Erythroblast (primary cell): ENCODE measurements at regions not wholly inside any gene's neighbourhood (a gene's known extent, or its start where the extent isn't known, plus 50 kb on each side); places are given as distances from the start of the nearest gene placed in this dataset.

Source experiments
- DNase-seq, 2 experiments: peaks; one replicate each; lab custom pipeline; 2025; lab: John Stamatoyannopoulos, UW
- GATA1 ChIP-seq: IDR thresholded peaks from 2 replicates; pipeline ENCODE4 v1.6.1; 2011; ENCODE audit warnings: low read depth, mild to moderate bottlenecking, control low read depth, low read length, moderate library complexity
- POLR2A ChIP-seq: IDR thresholded peaks from 2 replicates; pipeline ENCODE4 v1.6.1; 2011; ENCODE audit warnings: mild to moderate bottlenecking, low read length

DNA sequence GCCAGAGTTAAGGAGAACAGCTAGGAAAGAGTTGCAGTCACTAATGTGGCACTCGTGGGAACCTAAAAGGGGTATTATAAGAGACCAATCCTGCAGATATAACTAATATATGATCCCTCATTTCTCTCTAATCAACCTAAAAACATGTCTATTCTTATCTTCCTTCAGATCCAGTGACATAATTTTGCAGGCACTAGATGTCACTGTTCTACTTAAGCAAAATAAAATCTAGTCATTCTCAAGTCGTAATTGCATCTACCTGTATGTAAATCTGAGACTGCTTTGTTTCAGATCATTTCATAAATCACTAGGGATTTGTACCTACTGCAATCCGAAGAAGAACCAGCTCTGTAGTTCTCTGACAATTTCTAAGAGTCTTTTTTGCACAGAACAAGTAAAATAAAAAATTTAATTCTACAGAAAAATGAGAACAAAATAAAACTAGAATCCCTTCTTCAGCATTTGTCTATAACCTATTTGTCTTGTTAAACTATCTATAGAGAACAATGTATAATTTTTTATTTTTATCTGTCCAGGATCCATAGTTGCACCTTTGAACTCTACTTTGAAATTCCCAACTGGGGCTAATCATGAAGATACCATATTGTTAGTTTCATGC, 56.5 kb upstream of the ERBB4 start:
- TF ChIP-seq GATA1 (no peak), POLR2A (no peak)
- DNase-seq = peak; percentile 1 to 6

DNA sequence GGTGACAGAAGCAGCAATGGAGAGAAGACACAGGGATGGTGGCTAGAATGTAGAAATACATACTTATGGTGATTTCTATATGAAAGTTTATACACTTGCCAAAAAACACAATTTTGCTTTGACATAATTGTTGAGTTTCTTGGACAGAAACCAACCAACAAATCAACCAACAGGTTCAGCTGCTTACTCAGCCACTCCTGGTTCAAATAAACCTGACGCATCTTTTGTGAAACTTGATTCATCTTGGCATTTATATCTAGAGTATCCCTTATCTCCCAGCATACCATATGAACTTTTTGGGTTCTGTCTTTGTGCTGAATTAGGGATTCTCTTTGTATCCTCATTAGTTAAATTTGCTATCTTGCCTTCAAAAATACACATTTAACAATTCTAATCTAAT, 54.1 kb upstream of the ERBB4 start:
- TF ChIP-seq POLR2A = no peak
- TF ChIP-seq GATA1 = no peak
- no peak for DNase-seq
